Activated CD4-positive, alpha-beta T cell treated with anti-CD3 and anti-CD28 coated beads, Interleukin-2, amount 10 ng/mL, durations not matched to agents 24 days and 14 days (primary cell): ENCODE measurements at regions not wholly inside any gene's neighbourhood (a gene's known extent, or its start where the extent isn't known, plus 50 kb on each side); places are given as distances from the start of the nearest gene placed in this dataset.

Experiments used
- DNase-seq: peaks from one replicate; pipeline ENCODE4 v3.0.0; 2022
- H3K27ac Mint-ChIP-seq: one replicate; pipeline ENCODE4 v1.8.0; 2022; ENCODE audit warnings: mild to moderate bottlenecking, mixed read lengths
- H3K27me3 Mint-ChIP-seq: one replicate; pipeline ENCODE4 v1.8.0; 2022; ENCODE audit warnings: mixed read lengths
- H3K36me3 Mint-ChIP-seq: one replicate; pipeline ENCODE4 v1.8.0; 2022; ENCODE audit warnings: low read depth, mild to moderate bottlenecking, mixed read lengths
- H3K4me1 Mint-ChIP-seq: one replicate; pipeline ENCODE4 v1.8.0; 2021; ENCODE audit warnings: mixed read lengths
- H3K4me3 Mint-ChIP-seq: one replicate; pipeline ENCODE4 v1.8.0; 2022; ENCODE audit warnings: mild to moderate bottlenecking, moderate library complexity, mixed read lengths
- H3K9me3 Mint-ChIP-seq: one replicate; pipeline ENCODE4 v1.8.0; 2021; ENCODE audit warnings: mixed read lengths
- intact Hi-C: fragments of 100-400 bp; cut with micrococcal nuclease; formaldehyde crosslinking; loops from one replicate; pipeline ENCODE4 v1.15.1; 2023

DNA sequence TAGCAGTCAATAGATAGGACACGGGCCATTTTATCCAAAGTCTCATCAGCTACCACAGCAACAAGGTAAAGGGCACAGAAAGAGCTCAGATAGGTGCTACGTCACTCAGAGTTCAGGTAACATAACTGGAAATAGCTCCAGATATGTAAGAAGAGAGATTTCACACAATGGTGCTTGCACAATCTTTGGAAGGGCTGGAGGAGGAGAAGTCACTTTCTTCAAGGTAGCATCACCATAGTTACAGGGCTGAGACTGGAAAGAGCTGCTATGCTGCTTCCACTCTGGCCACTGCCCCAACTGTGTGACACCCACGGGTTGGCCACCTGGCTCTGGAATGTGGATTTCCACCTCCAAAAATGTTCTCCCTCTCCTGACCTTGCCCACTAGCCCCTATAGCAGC lies 448.8 kb upstream of the THBS1 start:
- H3K4me3 Mint-ChIP-seq = no peak overlapping the region
- no peak for DNase-seq
- peaks cover 16% of the 10 kb centered on the region for H3K4me1 Mint-ChIP-seq
- H3K27me3 Mint-ChIP-seq = peaks cover 1% of the 10 kb centered on the region
- H3K27ac Mint-ChIP-seq = no peak overlapping the region
- peaks cover 7% of the 10 kb centered on the region for H3K9me3 Mint-ChIP-seq
- no peaks in the 10 kb centered on the region for H3K36me3 Mint-ChIP-seq
- intact Hi-C loops = no loop called here

DNA sequence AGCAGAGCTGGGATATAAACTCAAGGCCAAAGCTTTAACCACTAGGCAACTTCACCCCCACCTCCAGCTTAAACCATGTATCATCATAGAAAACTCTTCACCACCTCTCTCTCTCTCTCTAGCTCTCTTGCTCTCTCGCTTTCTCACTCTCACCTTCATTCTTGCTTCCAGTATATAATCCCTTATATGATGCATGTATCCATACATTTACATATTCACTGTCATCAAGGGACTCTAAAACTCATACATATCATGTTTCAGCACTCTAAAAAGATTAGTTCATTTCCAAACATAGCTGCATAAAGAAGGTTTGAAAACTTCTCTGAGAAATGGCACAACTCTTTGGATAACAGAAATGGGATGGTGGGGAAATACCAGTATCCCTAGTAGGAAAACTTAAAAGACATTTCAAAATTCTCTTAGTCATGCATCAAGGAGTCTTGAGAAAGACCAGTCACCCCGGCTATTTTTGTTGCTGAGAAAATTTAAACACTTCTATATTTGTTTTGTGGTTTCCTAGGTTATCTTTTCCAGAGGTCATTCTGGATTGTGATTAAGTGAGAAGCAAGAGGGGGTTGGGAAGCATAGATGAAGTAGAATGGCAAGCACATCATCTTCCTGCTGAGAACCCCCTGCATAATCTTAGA lies 447.8 kb upstream of the THBS1 start:
- Mint-ChIP-seq H3K27me3 (peaks cover 1% of the 10 kb centered on the region), H3K9me3 (peaks cover 7% of the 10 kb centered on the region), H3K27ac (no peak overlapping the region), H3K4me3 (no peak overlapping the region), H3K4me1 (peaks cover 10% of the 10 kb centered on the region), H3K36me3 (no peaks in the 10 kb centered on the region)
- DNase-seq = no peak
- intact Hi-C loops = no loop called here

DNA sequence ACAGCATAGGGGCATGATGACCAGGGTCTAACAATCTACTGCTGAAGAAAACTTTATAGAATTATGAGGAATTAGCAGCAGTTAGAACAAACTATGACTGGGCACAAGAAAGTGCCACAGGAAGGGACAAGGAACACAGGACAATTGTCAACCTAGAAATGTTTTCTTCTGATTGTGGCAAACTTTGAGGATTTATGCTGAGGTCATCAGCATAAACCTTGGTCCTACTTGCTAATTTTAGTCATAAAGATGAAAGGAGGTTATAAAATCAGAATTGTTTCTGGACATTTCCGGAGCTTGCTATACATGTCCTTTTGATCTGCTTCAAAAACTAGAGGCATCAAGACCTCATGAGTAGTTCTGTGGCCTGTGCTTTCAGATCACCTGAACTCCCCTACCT lies 446.6 kb upstream of the THBS1 start:
- H3K9me3 Mint-ChIP-seq = peaks cover 7% of the 10 kb centered on the region
- H3K27me3 Mint-ChIP-seq = peaks cover 1% of the 10 kb centered on the region
- no peak for DNase-seq
- H3K4me3 Mint-ChIP-seq = no peak overlapping the region
- H3K27ac Mint-ChIP-seq = no peak overlapping the region
- H3K4me1 Mint-ChIP-seq = peaks cover 6% of the 10 kb centered on the region
- intact Hi-C loops = no loop called here
- H3K36me3 Mint-ChIP-seq = no peaks in the 10 kb centered on the region

DNA sequence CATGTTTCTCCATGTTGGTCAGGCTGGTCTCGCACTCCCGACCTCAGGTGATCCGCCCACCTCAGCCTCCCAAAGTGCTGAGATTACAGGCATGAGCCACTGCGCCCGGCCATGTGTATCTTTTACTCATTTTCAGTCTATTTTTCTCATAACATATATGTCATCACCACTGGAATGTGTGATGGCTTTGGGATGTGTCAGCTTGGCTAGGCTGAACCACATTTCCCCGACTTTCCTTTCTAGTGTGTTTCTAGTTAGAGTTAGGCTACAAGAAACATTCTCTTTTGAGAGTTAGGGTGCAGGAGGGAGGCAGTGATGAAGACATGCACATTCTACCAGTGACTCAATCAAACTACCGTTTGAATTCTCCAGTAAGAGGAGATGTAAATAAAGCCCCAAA lies 444.9 kb upstream of the THBS1 start:
- Mint-ChIP-seq H3K4me1 (peaks cover 17% of the 10 kb centered on the region), H3K36me3 (no peaks in the 10 kb centered on the region), H3K4me3 (no peak overlapping the region), H3K9me3 (peaks cover 3% of the 10 kb centered on the region), H3K27me3 (peaks cover 1% of the 10 kb centered on the region), H3K27ac (no peak overlapping the region)
- intact Hi-C loops = no loop called here
- DNase-seq = no peak

DNA sequence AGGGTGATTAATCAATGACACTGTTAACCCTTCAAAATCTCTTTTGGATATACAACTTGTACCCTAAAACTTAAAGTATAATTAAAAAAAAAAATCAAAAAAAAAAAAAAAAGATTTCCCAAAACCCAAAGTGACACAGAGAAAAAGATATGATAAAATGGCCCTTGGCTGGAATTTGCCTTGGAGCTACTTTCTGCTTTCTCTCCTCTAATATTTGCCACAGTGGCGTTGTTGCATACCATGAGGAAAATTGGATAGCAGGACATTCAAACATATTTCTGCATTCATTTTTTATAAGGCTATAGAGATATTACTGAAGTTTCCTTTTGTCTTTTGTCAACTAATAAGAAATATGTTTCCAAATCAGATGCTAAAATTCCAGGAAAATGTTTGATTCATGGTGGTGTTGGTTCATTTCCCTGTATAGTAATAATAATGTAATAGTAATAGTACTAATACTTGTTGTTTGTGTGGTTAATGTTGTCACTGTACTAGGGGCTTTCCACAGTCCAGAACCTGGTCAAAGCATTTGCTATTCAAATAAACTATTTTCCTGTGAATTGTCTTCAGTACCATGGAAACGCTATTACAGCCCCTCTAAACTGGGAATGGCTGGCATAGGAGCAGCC lies 441.3 kb upstream of the THBS1 start:
- Mint-ChIP-seq H3K27ac (peak overlapping the region; percentile 84), H3K4me3 (no peak overlapping the region), H3K4me1 (peaks cover 39% of the 10 kb centered on the region), H3K9me3 (peaks cover 11% of the 10 kb centered on the region), H3K27me3 (no peaks in the 10 kb centered on the region), H3K36me3 (peaks cover 10% of the 10 kb centered on the region)
- DNase-seq = no peak
- intact Hi-C loops = loop anchor here (5.0 to 10.0 kb wide), 2 partner anchors 288 to 645 kb away; partner anchors contain the start of gene FSIP1

DNA sequence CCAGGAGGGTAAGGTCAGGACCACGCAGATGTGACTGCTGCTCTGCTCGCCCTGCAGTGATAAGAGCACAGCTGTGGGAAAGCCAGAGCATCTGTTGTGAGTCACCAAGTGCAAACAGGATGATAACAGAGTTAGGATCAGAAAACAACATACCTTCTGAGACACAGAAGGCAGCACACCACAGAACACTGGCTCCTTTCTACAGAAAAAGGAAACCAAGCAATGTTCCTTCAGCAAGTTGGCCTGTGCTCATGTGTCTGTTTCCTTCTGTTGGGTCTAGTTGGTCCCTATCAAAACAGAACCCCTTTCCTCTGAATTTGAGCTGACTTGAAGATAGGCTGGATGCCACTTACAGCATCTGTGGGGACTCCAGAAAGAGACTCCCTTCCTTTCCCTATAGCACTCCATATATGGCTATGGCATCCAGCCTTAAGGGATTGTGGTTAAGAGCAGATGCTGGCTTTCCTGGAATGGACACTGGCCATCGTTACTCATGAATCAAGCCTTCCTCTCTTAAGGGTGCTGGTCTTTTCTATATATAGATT lies 440.7 kb upstream of the THBS1 start:
- intact Hi-C loops = loop anchor here (5.0 to 10.0 kb wide), 2 partner anchors 287 to 645 kb away; partner anchors contain the start of gene FSIP1
- DNase-seq = peak; percentile 75
- peaks cover 44% of the 10 kb centered on the region for H3K4me1 Mint-ChIP-seq
- peak overlapping the region; percentile 84 for H3K27ac Mint-ChIP-seq
- H3K4me3 Mint-ChIP-seq = no peak overlapping the region
- no peaks in the 10 kb centered on the region for H3K27me3 Mint-ChIP-seq
- peaks cover 12% of the 10 kb centered on the region for H3K9me3 Mint-ChIP-seq
- H3K36me3 Mint-ChIP-seq = peaks cover 12% of the 10 kb centered on the region

DNA sequence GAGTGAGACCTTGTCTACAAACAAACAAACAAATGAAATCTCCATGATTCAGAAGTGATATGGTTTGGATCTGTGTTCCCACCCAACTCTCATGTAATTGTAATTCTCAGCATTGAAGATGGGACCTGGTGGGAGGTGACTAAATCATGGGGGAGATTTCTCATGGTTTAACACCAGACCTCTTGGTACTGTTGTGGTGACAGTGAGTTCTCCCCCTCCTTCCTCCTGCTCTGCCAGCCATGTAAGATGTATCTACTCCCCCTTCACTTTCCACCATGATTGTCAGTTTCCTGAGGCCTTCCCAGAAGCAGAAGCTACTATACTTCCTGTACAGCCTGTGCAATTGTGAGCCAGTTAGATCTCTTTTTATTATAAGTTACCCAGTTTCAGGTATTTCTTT lies 438.4 kb upstream of the THBS1 start:
- peak overlapping the region; percentile 88 for H3K27ac Mint-ChIP-seq
- H3K4me3 Mint-ChIP-seq = peak overlapping the region; percentile 27
- peaks cover 51% of the 10 kb centered on the region for H3K4me1 Mint-ChIP-seq
- H3K36me3 Mint-ChIP-seq = peaks cover 12% of the 10 kb centered on the region
- no peaks in the 10 kb centered on the region for H3K27me3 Mint-ChIP-seq
- DNase-seq = no peak
- intact Hi-C loops = loop anchor here (2.0 to 10.0 kb wide), 4 partner anchors 14 to 642 kb away; partner anchors contain the start of gene FSIP1
- H3K9me3 Mint-ChIP-seq = peaks cover 12% of the 10 kb centered on the region

DNA sequence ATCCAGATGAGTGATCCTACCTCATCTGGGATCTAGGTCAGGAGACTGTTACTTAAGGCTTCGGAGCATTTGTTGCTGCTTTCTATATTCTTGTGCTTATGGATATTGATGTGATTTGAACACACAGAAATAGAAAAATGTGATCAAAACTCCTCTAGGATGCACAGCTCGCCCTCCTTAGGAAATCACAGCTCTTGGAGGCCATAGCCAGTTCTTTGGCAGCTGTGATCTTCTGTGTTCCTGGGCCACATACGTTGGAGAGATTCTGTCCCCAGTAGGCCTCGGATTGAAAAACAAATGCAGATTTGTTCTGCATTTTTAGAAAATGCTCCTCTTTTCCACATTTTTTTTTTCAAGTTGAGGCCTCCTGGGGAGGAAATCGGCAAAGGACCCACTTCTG lies 437.4 kb upstream of the THBS1 start:
- DNase-seq = no peak
- peaks cover 17% of the 10 kb centered on the region for H3K9me3 Mint-ChIP-seq
- H3K4me3 Mint-ChIP-seq = no peak overlapping the region
- intact Hi-C loops = loop anchor here (2.0 to 10.0 kb wide), 4 partner anchors 15 to 641 kb away; partner anchors contain the start of gene FSIP1
- H3K27me3 Mint-ChIP-seq = no peaks in the 10 kb centered on the region
- H3K4me1 Mint-ChIP-seq = peaks cover 51% of the 10 kb centered on the region
- H3K27ac Mint-ChIP-seq = no peak overlapping the region
- H3K36me3 Mint-ChIP-seq = peaks cover 12% of the 10 kb centered on the region

DNA sequence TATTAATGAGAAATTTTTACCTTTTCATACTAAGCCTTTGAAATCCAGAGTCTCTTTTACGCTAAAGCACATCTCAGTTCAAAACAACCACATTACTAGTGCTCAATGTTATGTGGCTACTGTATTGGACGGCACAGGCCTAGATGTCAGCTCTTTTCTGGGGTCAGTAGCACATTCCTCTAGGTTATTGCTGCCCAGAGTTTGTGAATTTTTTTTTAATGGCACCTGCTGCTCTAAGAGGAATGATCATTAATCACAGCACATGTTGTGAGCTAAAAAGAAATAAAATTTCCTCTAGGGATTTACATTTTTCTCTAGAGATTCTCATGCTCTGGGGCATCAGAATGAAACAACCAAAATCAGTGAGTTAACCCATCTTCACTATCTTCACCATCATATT lies 436.8 kb upstream of the THBS1 start:
- Mint-ChIP-seq H3K4me3 (peak overlapping the region; percentile 52), H3K36me3 (peaks cover 12% of the 10 kb centered on the region), H3K27ac (peak overlapping the region; percentile 86), H3K4me1 (peaks cover 47% of the 10 kb centered on the region), H3K27me3 (no peaks in the 10 kb centered on the region), H3K9me3 (peaks cover 17% of the 10 kb centered on the region)
- intact Hi-C loops = loop anchor here (5.0 to 10.0 kb wide), 2 partner anchors 283 to 641 kb away; partner anchors contain the start of gene FSIP1
- no peak for DNase-seq

DNA sequence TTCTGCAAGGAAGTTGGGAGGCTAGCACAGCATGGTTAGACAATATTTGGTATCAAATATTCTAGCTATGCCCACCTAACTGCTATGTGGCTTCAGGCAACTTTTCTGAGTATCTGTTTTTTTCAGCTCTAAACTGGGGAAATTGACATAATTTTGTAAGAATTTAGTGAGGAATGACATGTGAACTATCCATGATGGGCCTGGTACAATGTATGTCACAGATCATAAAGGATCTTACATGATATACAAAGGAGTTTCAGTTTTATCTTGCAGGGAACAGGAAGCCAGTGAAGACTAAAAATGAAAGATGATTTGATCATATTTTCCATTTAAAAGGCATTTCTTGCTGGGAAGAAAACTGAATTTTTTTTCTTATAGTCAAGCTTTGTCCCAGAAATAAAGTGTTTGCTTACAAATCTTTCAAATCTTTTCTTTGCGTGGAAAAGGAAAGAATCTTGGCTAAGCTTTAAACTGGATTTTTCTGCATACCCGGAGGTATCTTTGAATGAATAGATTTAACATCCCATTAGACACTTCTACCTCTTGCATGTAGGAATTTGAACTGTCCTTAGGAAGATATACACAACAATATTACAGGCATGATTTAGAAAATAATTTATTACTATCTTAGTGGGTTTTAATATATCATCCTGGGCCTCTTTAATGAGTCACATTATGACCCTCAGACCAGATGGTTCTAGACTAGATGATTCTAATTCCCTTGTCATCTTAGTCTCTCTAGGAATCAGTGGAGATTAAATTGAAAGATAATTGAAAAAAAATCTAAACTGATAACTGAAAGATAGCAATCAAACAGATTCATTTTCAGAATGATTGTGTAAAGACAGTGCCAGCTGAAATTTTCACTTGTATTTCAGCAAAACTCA lies 436.0 kb upstream of the THBS1 start:
- H3K36me3 Mint-ChIP-seq = peaks cover 12% of the 10 kb centered on the region
- peaks cover 17% of the 10 kb centered on the region for H3K9me3 Mint-ChIP-seq
- no peaks in the 10 kb centered on the region for H3K27me3 Mint-ChIP-seq
- H3K4me3 Mint-ChIP-seq = peak overlapping the region; percentile 52
- intact Hi-C loops = loop anchor here (5.0 to 10.0 kb wide), 2 partner anchors 282 to 640 kb away; partner anchors contain the start of gene FSIP1
- peaks cover 47% of the 10 kb centered on the region for H3K4me1 Mint-ChIP-seq
- DNase-seq = no peak
- peak overlapping the region; percentile 86 for H3K27ac Mint-ChIP-seq

DNA sequence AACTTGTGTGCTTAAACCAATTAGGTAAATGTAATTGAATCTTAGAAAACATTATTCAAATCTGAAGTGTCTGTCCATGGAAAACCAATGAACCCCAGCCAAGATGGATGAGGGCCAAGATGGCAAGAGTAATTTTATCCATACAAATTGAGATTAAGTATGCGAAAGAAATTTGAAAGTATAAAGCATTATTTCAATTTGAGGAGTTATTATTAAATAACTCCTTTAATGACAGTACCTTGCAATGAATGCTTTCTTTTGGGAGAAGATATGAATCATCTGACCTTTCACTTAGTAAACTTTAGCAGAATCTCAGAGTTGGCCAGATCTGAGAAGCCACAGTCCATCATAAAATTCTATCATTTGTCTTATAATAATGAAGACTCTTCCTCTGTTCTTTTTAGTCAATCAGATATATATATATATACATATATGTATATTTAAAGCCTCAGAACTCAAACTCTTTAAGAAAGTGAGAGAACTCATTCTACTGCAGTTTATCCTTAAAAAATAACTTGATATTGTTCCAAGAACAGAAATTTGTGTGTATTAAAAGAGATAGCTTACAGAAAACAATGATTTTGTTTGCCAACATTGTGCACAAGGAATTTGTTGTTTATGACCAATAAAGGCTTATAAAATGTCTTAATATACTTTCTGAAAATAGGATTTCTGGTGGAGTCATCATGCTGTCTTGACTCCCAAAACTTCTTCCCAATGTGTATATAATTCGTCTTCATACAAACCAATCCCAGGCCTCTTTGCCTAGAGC lies 434.8 kb upstream of the THBS1 start:
- Mint-ChIP-seq H3K27ac (no peak overlapping the region), H3K27me3 (no peaks in the 10 kb centered on the region), H3K4me3 (no peak overlapping the region), H3K4me1 (peaks cover 37% of the 10 kb centered on the region), H3K9me3 (peaks cover 17% of the 10 kb centered on the region), H3K36me3 (peaks cover 12% of the 10 kb centered on the region)
- intact Hi-C loops = loop anchor here (10.0 kb wide), 1 partner anchor 639 kb away; the partner anchor contains the start of gene FSIP1
- DNase-seq = no peak

DNA sequence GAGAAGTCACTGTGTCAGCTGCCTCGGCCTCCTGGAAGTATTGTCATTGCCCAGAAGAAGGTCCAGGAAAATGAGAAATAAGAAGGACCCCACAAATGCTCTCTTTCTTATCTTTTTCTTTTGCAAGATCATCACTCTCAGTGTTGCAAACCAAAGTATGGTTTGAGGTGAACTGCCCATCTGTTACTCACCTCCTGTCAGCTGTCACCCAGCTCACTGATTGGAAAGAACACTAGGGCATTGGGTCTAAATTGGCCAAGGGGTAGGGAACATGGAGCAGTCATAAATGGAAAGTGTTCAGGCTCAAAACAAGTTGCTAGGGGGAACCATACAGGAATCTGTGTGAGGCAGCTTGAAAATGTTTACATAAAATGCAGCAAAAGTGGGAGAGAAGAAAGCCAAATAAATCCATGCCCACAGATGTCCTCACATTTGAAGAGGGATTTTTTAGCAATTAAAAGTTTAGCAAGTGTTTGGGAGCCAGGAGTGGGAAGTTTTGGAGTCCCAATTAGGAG lies 431.2 kb upstream of the THBS1 start:
- Mint-ChIP-seq H3K9me3 (peaks cover 5% of the 10 kb centered on the region), H3K4me1 (peaks cover 13% of the 10 kb centered on the region), H3K27ac (no peak overlapping the region), H3K36me3 (peaks cover under 1% of the 10 kb centered on the region), H3K4me3 (no peak overlapping the region), H3K27me3 (no peaks in the 10 kb centered on the region)
- intact Hi-C loops = loop anchor here (10.0 kb wide), 1 partner anchor 635 kb away; the partner anchor contains the start of gene FSIP1
- DNase-seq = no peak

DNA sequence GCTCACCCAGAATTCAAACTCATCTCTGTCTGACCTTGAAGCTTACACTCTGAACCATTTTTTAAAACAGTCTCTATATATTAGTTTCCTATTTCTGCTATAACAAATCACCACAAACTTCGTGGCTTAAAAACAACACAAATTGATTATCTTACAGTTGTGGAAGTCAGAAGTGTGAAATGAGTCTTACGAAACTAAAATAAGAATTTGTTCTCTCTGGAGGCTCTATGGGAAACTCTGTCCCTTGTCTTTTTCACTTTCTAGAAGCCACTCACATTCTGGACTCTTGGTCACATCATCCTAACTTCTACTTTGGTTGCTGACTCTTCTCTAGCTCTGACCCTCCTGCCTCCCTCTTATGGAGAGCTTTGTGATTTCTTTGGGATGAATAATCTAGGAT lies 429.3 kb upstream of the THBS1 start:
- Mint-ChIP-seq H3K36me3 (no peaks in the 10 kb centered on the region), H3K4me1 (peaks cover 3% of the 10 kb centered on the region), H3K4me3 (no peak overlapping the region), H3K27ac (no peak overlapping the region), H3K27me3 (peaks cover 5% of the 10 kb centered on the region), H3K9me3 (peaks cover 5% of the 10 kb centered on the region)
- intact Hi-C loops = no loop called here
- DNase-seq = no peak
